Smooth muscle cell (in vitro differentiated cells): ENCODE measurements at regions not wholly inside any gene's neighbourhood (a gene's known extent, or its start where the extent isn't known, plus 50 kb on each side); places are given as distances from the start of the nearest gene placed in this dataset.

Experiments used
- DNase-seq: peaks from one replicate; lab custom pipeline; 2025; ENCODE audit not compliant: unreplicated experiment; lab: John Stamatoyannopoulos, UW
- H2AFZ ChIP-seq: fragments of 200-600 bp; sonication (generic); 2 replicates; pipeline ENCODE4 v1.6.0; 2016; ENCODE audit warnings: antibody characterized with exemption, low read depth, mild to moderate bottlenecking
- H3F3A ChIP-seq: fragments of 200-600 bp; sonication (generic); 2 replicates; pipeline ENCODE4 v1.6.0; 2017; ENCODE audit warnings: antibody characterized with exemption, low read depth
- H3K27ac ChIP-seq: fragments of 200-600 bp; sonication (generic); 2 replicates; pipeline ENCODE4 v1.5.1; 2016; ENCODE audit warnings: low read depth, mild to moderate bottlenecking
- H3K27me3 ChIP-seq: fragments of 200-600 bp; sonication (generic); 2 replicates; pipeline ENCODE4 v1.6.1; 2016; ENCODE audit warnings: low read depth, mild to moderate bottlenecking
- H3K36me3 ChIP-seq: fragments of 200-600 bp; sonication (generic); 2 replicates; pipeline ENCODE4 v1.5.1; 2016; ENCODE audit warnings: low read depth
- H3K4me1 ChIP-seq: fragments of 200-600 bp; sonication (generic); 2 replicates; pipeline ENCODE4 v1.5.1; 2016; ENCODE audit warnings: low read depth
- H3K4me2 ChIP-seq: fragments of 200-600 bp; sonication (generic); 2 replicates; pipeline ENCODE4 v1.6.0; 2016; ENCODE audit warnings: mild to moderate bottlenecking
- H3K4me3 ChIP-seq: fragments of 200-600 bp; sonication (generic); 2 replicates; pipeline ENCODE4 v1.5.1; 2016; ENCODE audit warnings: mild to moderate bottlenecking
- H3K79me2 ChIP-seq: fragments of 200-600 bp; sonication (generic); 2 replicates; pipeline ENCODE4 v1.6.0; 2016; ENCODE audit warnings: low read depth, mild to moderate bottlenecking
- H3K9ac ChIP-seq: fragments of 200-600 bp; sonication (generic); 2 replicates; pipeline ENCODE4 v1.6.0; 2016; ENCODE audit warnings: low read depth
- H3K9me3 ChIP-seq: fragments of 200-600 bp; sonication (generic); replicated peaks from 2 replicates; pipeline ENCODE4 v1.5.1; 2016; ENCODE audit warnings: low read depth
- H4K20me1 ChIP-seq: fragments of 200-600 bp; sonication (generic); 2 replicates; pipeline ENCODE4 v1.6.0; 2016; ENCODE audit warnings: low read depth
- CTCF ChIP-seq: fragments of 200-600 bp; sonication (generic); IDR thresholded peaks from 2 replicates; pipeline ENCODE4 v1.5.1; 2017; ENCODE audit warnings: borderline replicate concordance, mild to moderate bottlenecking, antibody characterized with exemption; ENCODE audit not compliant: insufficient read depth, poor library complexity, severe bottlenecking
- WGBS: methylation state at CpG from one replicate; pipeline ENCODE4 v1.1.7; 2016; ENCODE audit warnings: low lambda C conversion rate; 5-methylcytosine and 5-hydroxymethylcytosine counted together

- DNase-seq: no peak
- no peaks in the 10 kb centered on the region for H3K4me1 ChIP-seq
- peaks cover 6% of the 10 kb centered on the region for H4K20me1 ChIP-seq
- no peaks in the 10 kb centered on the region for H3K79me2 ChIP-seq
- H2AFZ ChIP-seq: no peak overlapping the region
- H3K27me3 ChIP-seq: peaks cover 10% of the 10 kb centered on the region
- TF ChIP-seq CTCF: no peak
- peaks cover 4% of the 10 kb centered on the region for H3F3A ChIP-seq
- no peak overlapping the region for H3K9ac ChIP-seq
- H3K36me3 ChIP-seq: no peaks in the 10 kb centered on the region
- no peak overlapping the region for H3K4me3 ChIP-seq
- peak overlapping the region; percentile 34 for H3K4me2 ChIP-seq
- peak overlapping the region; percentile 74 for H3K27ac ChIP-seq
- H3K9me3 ChIP-seq: no peaks in the 10 kb centered on the region
These were observed 100.2 kb upstream of the COG2 start for GRCh38 chr1:230542054-230542453.

- Histone ChIP-seq H3K27ac (peak overlapping the region; percentile 42), H2AFZ (no peak overlapping the region), H3K9me3 (no peaks in the 10 kb centered on the region), H3K79me2 (no peaks in the 10 kb centered on the region), H3K4me2 (peak overlapping the region; percentile 10), H3K36me3 (no peaks in the 10 kb centered on the region), H3F3A (peaks cover 4% of the 10 kb centered on the region), H3K4me3 (no peak overlapping the region), H4K20me1 (peaks cover 6% of the 10 kb centered on the region), H3K9ac (no peak overlapping the region), H3K4me1 (no peaks in the 10 kb centered on the region), H3K27me3 (peaks cover 5% of the 10 kb centered on the region)
- no peak for TF ChIP-seq CTCF
- no peak for DNase-seq
- 87% methylated on average over 2 of the region's 2 CpGs for WGBS
These were observed 101.0 kb upstream of the COG2 start for GRCh38 chr1:230541306-230541705.

- no peaks in the 10 kb centered on the region for H3K9me3 ChIP-seq
- no peak for DNase-seq
- H3F3A ChIP-seq: peaks cover 4% of the 10 kb centered on the region
- no peaks in the 10 kb centered on the region for H3K79me2 ChIP-seq
- no peaks in the 10 kb centered on the region for H3K27me3 ChIP-seq
- H3K4me3 ChIP-seq: no peak overlapping the region
- H3K9ac ChIP-seq: no peak overlapping the region
- no peaks in the 10 kb centered on the region for H3K36me3 ChIP-seq
- H4K20me1 ChIP-seq: peaks cover 6% of the 10 kb centered on the region
- H3K4me1 ChIP-seq: no peaks in the 10 kb centered on the region
- H3K4me2 ChIP-seq: no peak overlapping the region
- H2AFZ ChIP-seq: no peak overlapping the region
- H3K27ac ChIP-seq: no peak overlapping the region
- WGBS: 70% methylated on average over 6 of the region's 6 CpGs
- no peak for TF ChIP-seq CTCF
These were observed 101.7 kb upstream of the COG2 start for GRCh38 chr1:230540421-230541155.

- no peak for TF ChIP-seq CTCF
- WGBS: 78% methylated on average over 9 of the region's 9 CpGs
These were observed 104.8 kb upstream of the COG2 start for GRCh38 chr1:230537456-230537855.

More at GRCh38 chr1:230537456-230537855, 104.8 kb upstream of the COG2 start:
- DNase-seq: no peak
- Histone ChIP-seq H3K9me3 (peaks cover 7% of the 10 kb centered on the region), H2AFZ (no peak overlapping the region), H3K27ac (no peak overlapping the region), H3K36me3 (no peaks in the 10 kb centered on the region), H4K20me1 (peaks cover 3% of the 10 kb centered on the region), H3K4me2 (no peak overlapping the region), H3F3A (peaks cover 4% of the 10 kb centered on the region), H3K79me2 (no peaks in the 10 kb centered on the region), H3K27me3 (no peaks in the 10 kb centered on the region), H3K4me3 (no peak overlapping the region), H3K9ac (no peak overlapping the region), H3K4me1 (no peaks in the 10 kb centered on the region)
